ENCODE measurements at regions not wholly inside any gene's neighbourhood (a gene's known extent, or its start where the extent isn't known, plus 50 kb on each side); places are given as distances from the start of the nearest gene placed in this dataset.

DNA sequence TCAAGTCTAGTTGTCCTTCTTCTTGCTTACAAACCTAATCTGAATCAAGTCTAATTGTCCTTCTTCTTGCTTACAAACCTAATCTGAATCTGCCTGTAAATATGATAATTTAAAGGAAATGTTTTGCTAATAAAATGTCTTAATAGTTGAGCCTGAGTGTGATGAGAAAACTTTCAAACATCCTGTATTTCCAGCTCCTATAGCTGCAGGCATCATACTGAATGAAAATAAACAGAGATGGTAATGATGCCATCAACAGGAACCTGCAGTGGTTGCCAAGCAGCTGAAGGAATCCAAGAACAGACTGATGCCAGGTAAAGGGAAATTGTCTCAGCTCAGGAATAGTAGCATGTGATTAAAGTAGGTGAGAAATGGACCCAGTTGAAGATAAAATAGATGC is 156.1 kb upstream of the IRS4 start:
- Histone ChIP-seq H3K4me2 (no peak overlapping the region), H3K79me2 (replicated peaks; ENCODE audit: insufficient read depth) (no peaks in the 10 kb centered on the region), H3K4me1 (ENCODE audit: insufficient read depth) (no peaks in the 10 kb centered on the region), H3K27ac (ENCODE audit: low read depth) (no peak overlapping the region), H3K9me2 (ENCODE audit: insufficient read depth) (no peaks in the 10 kb centered on the region), H3K4me3 (no peak overlapping the region), H3K36me3 (ENCODE audit: insufficient read depth) (no peaks in the 10 kb centered on the region), H3F3A (replicated peaks; ENCODE audit: low read depth) (no peaks in the 10 kb centered on the region), H4K20me1 (replicated peaks; ENCODE audit: insufficient read depth) (no peaks in the 10 kb centered on the region), H3K27me3 (ENCODE audit: insufficient read depth) (no peaks in the 10 kb centered on the region), H2AFZ (no peak overlapping the region)
- peaks cover 11% of the 10 kb centered on the region; the same call in 2 of the 3 replicates for H3K36me3 Mint-ChIP-seq (ENCODE audit: low read depth)
- DNase-seq (ENCODE audit: low spot score) (no peak), ATAC-seq (no peak)
- H3K27me3 Mint-ChIP-seq (ENCODE audit: insufficient read depth, low read depth, poor library complexity), result no peaks in the 10 kb centered on the region
- H3K9me3 Mint-ChIP-seq, result peaks cover 30% of the 10 kb centered on the region
- no peak overlapping the region for H3K27ac Mint-ChIP-seq
- TF ChIP-seq ZNF114 (CRISPR knock-in tag; IDR thresholded peaks at IDR 0.05) (no peak), STAT1 (IDR thresholded peaks at IDR 0.05; ENCODE audit: unreplicated experiment) (no peak), CREB1 (CRISPR knock-in tag; IDR thresholded peaks at IDR 0.05; ENCODE audit: low read depth) (no peak), NANOG (IDR thresholded peaks at IDR 0.05; ENCODE audit: borderline replicate concordance) (no peak), EZH2phosphoT487 (IDR thresholded peaks at IDR 0.05; ENCODE audit: unreplicated experiment) (no peak), JUNB (IDR thresholded peaks at IDR 0.05; ENCODE audit: unreplicated experiment) (no peak), EZH2 (IDR thresholded peaks at IDR 0.05; ENCODE audit: low read depth, unreplicated experiment) (no peak)
- TF ChIP-seq, protein P1, sequence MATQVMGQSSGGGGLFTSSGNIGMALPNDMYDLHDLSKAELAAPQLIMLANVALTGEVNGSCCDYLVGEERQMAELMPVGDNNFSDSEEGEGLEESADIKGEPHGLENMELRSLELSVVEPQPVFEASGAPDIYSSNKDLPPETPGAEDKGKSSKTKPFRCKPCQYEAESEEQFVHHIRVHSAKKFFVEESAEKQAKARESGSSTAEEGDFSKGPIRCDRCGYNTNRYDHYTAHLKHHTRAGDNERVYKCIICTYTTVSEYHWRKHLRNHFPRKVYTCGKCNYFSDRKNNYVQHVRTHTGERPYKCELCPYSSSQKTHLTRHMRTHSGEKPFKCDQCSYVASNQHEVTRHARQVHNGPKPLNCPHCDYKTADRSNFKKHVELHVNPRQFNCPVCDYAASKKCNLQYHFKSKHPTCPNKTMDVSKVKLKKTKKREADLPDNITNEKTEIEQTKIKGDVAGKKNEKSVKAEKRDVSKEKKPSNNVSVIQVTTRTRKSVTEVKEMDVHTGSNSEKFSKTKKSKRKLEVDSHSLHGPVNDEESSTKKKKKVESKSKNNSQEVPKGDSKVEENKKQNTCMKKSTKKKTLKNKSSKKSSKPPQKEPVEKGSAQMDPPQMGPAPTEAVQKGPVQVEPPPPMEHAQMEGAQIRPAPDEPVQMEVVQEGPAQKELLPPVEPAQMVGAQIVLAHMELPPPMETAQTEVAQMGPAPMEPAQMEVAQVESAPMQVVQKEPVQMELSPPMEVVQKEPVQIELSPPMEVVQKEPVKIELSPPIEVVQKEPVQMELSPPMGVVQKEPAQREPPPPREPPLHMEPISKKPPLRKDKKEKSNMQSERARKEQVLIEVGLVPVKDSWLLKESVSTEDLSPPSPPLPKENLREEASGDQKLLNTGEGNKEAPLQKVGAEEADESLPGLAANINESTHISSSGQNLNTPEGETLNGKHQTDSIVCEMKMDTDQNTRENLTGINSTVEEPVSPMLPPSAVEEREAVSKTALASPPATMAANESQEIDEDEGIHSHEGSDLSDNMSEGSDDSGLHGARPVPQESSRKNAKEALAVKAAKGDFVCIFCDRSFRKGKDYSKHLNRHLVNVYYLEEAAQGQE (IDR thresholded peaks at IDR 0.05; ENCODE audit: unreplicated experiment), result no peak
- TF ChIP-seq, protein P2, sequence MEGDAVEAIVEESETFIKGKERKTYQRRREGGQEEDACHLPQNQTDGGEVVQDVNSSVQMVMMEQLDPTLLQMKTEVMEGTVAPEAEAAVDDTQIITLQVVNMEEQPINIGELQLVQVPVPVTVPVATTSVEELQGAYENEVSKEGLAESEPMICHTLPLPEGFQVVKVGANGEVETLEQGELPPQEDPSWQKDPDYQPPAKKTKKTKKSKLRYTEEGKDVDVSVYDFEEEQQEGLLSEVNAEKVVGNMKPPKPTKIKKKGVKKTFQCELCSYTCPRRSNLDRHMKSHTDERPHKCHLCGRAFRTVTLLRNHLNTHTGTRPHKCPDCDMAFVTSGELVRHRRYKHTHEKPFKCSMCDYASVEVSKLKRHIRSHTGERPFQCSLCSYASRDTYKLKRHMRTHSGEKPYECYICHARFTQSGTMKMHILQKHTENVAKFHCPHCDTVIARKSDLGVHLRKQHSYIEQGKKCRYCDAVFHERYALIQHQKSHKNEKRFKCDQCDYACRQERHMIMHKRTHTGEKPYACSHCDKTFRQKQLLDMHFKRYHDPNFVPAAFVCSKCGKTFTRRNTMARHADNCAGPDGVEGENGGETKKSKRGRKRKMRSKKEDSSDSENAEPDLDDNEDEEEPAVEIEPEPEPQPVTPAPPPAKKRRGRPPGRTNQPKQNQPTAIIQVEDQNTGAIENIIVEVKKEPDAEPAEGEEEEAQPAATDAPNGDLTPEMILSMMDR (conservative IDR thresholded peaks at IDR 0.05; ENCODE audit: low read depth in 2 of 2), result no peak
- TF ChIP-seq, protein P3, sequence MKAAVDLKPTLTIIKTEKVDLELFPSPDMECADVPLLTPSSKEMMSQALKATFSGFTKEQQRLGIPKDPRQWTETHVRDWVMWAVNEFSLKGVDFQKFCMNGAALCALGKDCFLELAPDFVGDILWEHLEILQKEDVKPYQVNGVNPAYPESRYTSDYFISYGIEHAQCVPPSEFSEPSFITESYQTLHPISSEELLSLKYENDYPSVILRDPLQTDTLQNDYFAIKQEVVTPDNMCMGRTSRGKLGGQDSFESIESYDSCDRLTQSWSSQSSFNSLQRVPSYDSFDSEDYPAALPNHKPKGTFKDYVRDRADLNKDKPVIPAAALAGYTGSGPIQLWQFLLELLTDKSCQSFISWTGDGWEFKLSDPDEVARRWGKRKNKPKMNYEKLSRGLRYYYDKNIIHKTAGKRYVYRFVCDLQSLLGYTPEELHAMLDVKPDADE (IDR thresholded peaks at IDR 0.05), result no peak
- TF ChIP-seq, protein P4, sequence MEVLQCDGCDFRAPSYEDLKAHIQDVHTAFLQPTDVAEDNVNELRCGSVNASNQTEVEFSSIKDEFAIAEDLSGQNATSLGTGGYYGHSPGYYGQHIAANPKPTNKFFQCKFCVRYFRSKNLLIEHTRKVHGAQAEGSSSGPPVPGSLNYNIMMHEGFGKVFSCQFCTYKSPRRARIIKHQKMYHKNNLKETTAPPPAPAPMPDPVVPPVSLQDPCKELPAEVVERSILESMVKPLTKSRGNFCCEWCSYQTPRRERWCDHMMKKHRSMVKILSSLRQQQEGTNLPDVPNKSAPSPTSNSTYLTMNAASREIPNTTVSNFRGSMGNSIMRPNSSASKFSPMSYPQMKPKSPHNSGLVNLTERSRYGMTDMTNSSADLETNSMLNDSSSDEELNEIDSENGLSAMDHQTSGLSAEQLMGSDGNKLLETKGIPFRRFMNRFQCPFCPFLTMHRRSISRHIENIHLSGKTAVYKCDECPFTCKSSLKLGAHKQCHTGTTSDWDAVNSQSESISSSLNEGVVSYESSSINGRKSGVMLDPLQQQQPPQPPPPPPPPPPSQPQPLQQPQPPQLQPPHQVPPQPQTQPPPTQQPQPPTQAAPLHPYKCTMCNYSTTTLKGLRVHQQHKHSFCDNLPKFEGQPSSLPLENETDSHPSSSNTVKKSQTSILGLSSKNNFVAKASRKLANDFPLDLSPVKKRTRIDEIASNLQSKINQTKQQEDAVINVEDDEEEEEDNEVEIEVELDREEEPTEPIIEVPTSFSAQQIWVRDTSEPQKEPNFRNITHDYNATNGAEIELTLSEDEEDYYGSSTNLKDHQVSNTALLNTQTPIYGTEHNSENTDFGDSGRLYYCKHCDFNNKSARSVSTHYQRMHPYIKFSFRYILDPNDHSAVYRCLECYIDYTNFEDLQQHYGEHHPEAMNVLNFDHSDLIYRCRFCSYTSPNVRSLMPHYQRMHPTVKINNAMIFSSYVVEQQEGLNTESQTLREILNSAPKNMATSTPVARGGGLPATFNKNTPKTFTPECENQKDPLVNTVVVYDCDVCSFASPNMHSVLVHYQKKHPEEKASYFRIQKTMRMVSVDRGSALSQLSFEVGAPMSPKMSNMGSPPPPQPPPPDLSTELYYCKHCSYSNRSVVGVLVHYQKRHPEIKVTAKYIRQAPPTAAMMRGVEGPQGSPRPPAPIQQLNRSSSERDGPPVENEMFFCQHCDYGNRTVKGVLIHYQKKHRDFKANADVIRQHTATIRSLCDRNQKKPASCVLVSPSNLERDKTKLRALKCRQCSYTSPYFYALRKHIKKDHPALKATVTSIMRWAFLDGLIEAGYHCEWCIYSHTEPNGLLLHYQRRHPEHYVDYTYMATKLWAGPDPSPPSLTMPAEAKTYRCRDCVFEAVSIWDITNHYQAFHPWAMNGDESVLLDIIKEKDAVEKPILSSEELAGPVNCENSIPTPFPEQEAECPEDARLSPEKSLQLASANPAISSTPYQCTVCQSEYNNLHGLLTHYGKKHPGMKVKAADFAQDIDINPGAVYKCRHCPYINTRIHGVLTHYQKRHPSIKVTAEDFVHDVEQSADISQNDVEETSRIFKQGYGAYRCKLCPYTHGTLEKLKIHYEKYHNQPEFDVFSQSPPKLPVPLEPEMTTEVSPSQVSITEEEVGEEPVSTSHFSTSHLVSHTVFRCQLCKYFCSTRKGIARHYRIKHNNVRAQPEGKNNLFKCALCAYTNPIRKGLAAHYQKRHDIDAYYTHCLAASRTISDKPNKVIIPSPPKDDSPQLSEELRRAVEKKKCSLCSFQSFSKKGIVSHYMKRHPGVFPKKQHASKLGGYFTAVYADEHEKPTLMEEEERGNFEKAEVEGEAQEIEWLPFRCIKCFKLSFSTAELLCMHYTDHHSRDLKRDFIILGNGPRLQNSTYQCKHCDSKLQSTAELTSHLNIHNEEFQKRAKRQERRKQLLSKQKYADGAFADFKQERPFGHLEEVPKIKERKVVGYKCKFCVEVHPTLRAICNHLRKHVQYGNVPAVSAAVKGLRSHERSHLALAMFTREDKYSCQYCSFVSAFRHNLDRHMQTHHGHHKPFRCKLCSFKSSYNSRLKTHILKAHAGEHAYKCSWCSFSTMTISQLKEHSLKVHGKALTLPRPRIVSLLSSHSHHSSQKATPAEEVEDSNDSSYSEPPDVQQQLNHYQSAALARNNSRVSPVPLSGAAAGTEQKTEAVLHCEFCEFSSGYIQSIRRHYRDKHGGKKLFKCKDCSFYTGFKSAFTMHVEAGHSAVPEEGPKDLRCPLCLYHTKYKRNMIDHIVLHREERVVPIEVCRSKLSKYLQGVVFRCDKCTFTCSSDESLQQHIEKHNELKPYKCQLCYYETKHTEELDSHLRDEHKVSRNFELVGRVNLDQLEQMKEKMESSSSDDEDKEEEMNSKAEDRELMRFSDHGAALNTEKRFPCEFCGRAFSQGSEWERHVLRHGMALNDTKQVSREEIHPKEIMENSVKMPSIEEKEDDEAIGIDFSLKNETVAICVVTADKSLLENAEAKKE (CRISPR knock-in tag; IDR thresholded peaks at IDR 0.05), result no peak
- no peaks in the 10 kb centered on the region for H3K4me1 Mint-ChIP-seq
- H3K4me3 Mint-ChIP-seq, result no peak overlapping the region
